ENCODE measurements at regions not wholly inside any gene's neighbourhood (a gene's known extent, or its start where the extent isn't known, plus 50 kb on each side); places are given as distances from the start of the nearest gene placed in this dataset.

DNA sequence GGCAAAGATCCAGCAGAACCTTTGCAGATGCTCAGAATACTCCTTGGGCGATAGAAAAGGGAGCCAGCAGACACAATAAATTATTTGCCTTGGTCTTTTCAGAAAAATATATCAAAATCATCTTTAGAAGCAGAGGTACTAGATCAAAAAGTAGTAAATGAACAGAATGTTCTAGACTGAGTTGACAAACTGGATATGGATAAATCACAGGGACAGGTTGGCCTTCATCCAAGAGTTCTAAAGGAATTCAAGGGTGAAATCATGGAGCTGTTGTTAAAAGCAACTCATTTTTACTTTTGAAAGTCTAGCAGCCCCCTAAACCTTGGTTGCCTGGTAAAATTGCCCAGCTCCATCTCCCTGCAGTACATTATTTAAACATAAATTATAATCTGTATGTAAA lies 99.1 kb downstream of the PLCE1 start:
- TF ChIP-seq POLR2A (IDR thresholded peaks at IDR 0.05) (no peak), EP300 (IDR thresholded peaks at IDR 0.05) (no peak)
